ENCODE measurements at regions not wholly inside any gene's neighbourhood (a gene's known extent, or its start where the extent isn't known, plus 50 kb on each side); places are given as distances from the start of the nearest gene placed in this dataset.

DNA sequence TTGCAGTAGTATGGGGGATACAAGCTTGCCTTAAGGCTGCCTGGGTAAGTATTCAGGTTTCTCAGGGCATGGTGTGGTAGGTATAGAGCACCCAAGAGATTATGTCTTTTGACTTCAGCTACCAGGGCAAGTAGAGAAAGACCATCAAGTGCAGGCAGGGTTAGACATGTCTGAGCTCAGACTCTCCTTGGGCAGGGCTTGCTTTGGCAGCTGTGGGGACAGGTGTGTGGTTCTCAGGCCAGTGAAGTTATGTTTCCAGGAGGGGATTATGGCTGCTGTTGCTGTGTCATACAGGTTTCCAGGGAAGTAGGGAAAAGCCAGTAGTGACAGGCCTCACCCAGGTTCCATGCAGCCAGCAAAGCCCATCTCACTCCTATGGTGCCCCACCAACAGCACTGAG is 1040.4 kb downstream of the FLRT2 start:
- DNase-seq (no peak), ATAC-seq (ENCODE audit: low read depth) (no peak)
- peaks cover 3% of the 10 kb centered on the region; the same call in 1 of the 2 replicates for H3K4me1 ChIP-seq (ENCODE audit: control insufficient read depth, insufficient read depth, low read length)
- H4K5ac ChIP-seq (ENCODE audit: low read depth, low read length), result no peak overlapping the region
- no peak overlapping the region for H3K4ac ChIP-seq (ENCODE audit: low read depth, low read length)
- H2AK5ac ChIP-seq (ENCODE audit: low read depth, low read length), result no peak overlapping the region
- no peak overlapping the region for H2BK5ac ChIP-seq (ENCODE audit: low read depth, low read length, poor library complexity, severe bottlenecking)
- no peak overlapping the region for H2AK9ac ChIP-seq (replicated peaks; ENCODE audit: low read depth, low read length, poor library complexity)
- H3K14ac ChIP-seq (replicated peaks; ENCODE audit: low read depth, low read length), result no peak overlapping the region
- peaks cover 8% of the 10 kb centered on the region for H3K9me3 ChIP-seq (ENCODE audit: control insufficient read depth, insufficient read depth, low read length)
- no peak overlapping the region for H4K91ac ChIP-seq (ENCODE audit: insufficient read depth, low read depth, low read length)
- no peak overlapping the region for H2BK20ac ChIP-seq (ENCODE audit: low read depth, low read length)
- TF ChIP-seq POLR2A (IDR thresholded peaks at IDR 0.05; ENCODE audit: low read depth, low read length), result no peak
- TF ChIP-seq, protein P1, sequence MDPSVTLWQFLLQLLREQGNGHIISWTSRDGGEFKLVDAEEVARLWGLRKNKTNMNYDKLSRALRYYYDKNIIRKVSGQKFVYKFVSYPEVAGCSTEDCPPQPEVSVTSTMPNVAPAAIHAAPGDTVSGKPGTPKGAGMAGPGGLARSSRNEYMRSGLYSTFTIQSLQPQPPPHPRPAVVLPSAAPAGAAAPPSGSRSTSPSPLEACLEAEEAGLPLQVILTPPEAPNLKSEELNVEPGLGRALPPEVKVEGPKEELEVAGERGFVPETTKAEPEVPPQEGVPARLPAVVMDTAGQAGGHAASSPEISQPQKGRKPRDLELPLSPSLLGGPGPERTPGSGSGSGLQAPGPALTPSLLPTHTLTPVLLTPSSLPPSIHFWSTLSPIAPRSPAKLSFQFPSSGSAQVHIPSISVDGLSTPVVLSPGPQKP (IDR thresholded peaks at IDR 0.05; ENCODE audit: borderline replicate concordance, low read depth, low read length), result no peak
- TF ChIP-seq FOS (IDR thresholded peaks at IDR 0.05; ENCODE audit: low read depth, low read length), result no peak
- no peak for TF ChIP-seq BHLHE40 (IDR thresholded peaks at IDR 0.05; ENCODE audit: low read depth, low read length)
- no peak for TF ChIP-seq SMC3 (IDR thresholded peaks at IDR 0.05; ENCODE audit: low read depth, low read length)
- TF ChIP-seq CEBPB (IDR thresholded peaks at IDR 0.05; ENCODE audit: low read depth, low read length), result no peak
- no peak for TF ChIP-seq NFE2L2 (IDR thresholded peaks at IDR 0.05; ENCODE audit: low read depth, low read length)
- no peak for TF ChIP-seq RFX5 (IDR thresholded peaks at IDR 0.05; ENCODE audit: low read depth, low read length)
- TF ChIP-seq CHD1 (IDR thresholded peaks at IDR 0.05; ENCODE audit: low read depth, low read length), result no peak
- TF ChIP-seq, protein P2, sequence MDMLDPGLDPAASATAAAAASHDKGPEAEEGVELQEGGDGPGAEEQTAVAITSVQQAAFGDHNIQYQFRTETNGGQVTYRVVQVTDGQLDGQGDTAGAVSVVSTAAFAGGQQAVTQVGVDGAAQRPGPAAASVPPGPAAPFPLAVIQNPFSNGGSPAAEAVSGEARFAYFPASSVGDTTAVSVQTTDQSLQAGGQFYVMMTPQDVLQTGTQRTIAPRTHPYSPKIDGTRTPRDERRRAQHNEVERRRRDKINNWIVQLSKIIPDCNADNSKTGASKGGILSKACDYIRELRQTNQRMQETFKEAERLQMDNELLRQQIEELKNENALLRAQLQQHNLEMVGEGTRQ (IDR thresholded peaks at IDR 0.05; ENCODE audit: low read depth, low read length), result no peak
- TF ChIP-seq MAFK (IDR thresholded peaks at IDR 0.05; ENCODE audit: low read depth, low read length), result no peak
- no peak for TF ChIP-seq RAD21 (IDR thresholded peaks at IDR 0.05; ENCODE audit: low read length)
- TF ChIP-seq RCOR1 (IDR thresholded peaks at IDR 0.05; ENCODE audit: insufficient replicate concordance, low read length), result no peak
- TF ChIP-seq, protein P3, sequence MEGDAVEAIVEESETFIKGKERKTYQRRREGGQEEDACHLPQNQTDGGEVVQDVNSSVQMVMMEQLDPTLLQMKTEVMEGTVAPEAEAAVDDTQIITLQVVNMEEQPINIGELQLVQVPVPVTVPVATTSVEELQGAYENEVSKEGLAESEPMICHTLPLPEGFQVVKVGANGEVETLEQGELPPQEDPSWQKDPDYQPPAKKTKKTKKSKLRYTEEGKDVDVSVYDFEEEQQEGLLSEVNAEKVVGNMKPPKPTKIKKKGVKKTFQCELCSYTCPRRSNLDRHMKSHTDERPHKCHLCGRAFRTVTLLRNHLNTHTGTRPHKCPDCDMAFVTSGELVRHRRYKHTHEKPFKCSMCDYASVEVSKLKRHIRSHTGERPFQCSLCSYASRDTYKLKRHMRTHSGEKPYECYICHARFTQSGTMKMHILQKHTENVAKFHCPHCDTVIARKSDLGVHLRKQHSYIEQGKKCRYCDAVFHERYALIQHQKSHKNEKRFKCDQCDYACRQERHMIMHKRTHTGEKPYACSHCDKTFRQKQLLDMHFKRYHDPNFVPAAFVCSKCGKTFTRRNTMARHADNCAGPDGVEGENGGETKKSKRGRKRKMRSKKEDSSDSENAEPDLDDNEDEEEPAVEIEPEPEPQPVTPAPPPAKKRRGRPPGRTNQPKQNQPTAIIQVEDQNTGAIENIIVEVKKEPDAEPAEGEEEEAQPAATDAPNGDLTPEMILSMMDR (conservative IDR thresholded peaks at IDR 0.05; ENCODE audit: low read depth, low read length), result no peak
- BruUV-seq (replicated peaks), result no TSS peak
- no peak overlapping the region for H3K9ac ChIP-seq (ENCODE audit: low read depth, low read length)
- dilution Hi-C loops (cut with HindIII; ENCODE audit: low sequenced_read_pairs, unreplicated experiment) (no loop called here), in situ Hi-C loops (cut with MboI; ENCODE audit: low sequenced_read_pairs) (no loop called here), intact Hi-C loops (cut with micrococcal nuclease) (no loop called here)
- no peaks in the 10 kb centered on the region for H3K27me3 ChIP-seq (ENCODE audit: control insufficient read depth, insufficient read depth, low read length)
- no peak overlapping the region for H2AFZ ChIP-seq (replicated peaks; ENCODE audit: low read length, poor library complexity)
- no peak overlapping the region for H3K4me3 ChIP-seq (ENCODE audit: insufficient read depth, low read depth, low read length)
- no peak overlapping the region for H3K27ac ChIP-seq (ENCODE audit: insufficient read depth, low read length)
- POLR2A ChIA-PET (ENCODE audit: unreplicated experiment), result interaction anchor here (0.6 kb wide), 1 partner anchor 37 kb away, joined by 3 read pairs; no protein-coding TSS in a partner anchor
- H3K79me1 ChIP-seq (ENCODE audit: low read depth in 1 of 2, low read length in 2 of 2), result no peaks in the 10 kb centered on the region
- H3K56ac ChIP-seq (ENCODE audit: extremely low read depth, insufficient read depth, low read length), result no peak overlapping the region
- no peak overlapping the region for H3K18ac ChIP-seq (ENCODE audit: low read depth, low read length)
- no peak overlapping the region for H3K23ac ChIP-seq (ENCODE audit: low read depth, low read length)
- H4K20me1 ChIP-seq (ENCODE audit: insufficient read depth, low read length), result no peaks in the 10 kb centered on the region
- no peaks in the 10 kb centered on the region for H3K9me1 ChIP-seq (ENCODE audit: insufficient read depth, low read length)
- H4K8ac ChIP-seq (ENCODE audit: low read depth in 2 of 2, low read length in 2 of 2), result no peak overlapping the region
- CTCF ChIA-PET, result no interaction called here
- no peak overlapping the region for H2BK15ac ChIP-seq (ENCODE audit: low read depth, low read length)
- no peaks in the 10 kb centered on the region for H3K36me3 ChIP-seq (ENCODE audit: control insufficient read depth, insufficient read depth, low read length)
- no peak overlapping the region; the same call in 1 of the 2 replicates for H2BK120ac ChIP-seq (ENCODE audit: low read depth, low read length)
- H3K4me2 ChIP-seq (ENCODE audit: low read depth, low read length), result no peak overlapping the region

Data from IMR-90 (cell line).